Neuron (in vitro differentiated cells): ENCODE measurements at regions not wholly inside any gene's neighbourhood (a gene's known extent, or its start where the extent isn't known, plus 50 kb on each side); places are given as distances from the start of the nearest gene placed in this dataset.
"Not testable (repeated sequence)": the region's sequence is repeated elsewhere in the genome, so short reads cannot be mapped to it uniquely, and the experiment has no call there.

Source experiments
- H2AFZ ChIP-seq: one replicate; pipeline ENCODE4 v1.6.1; 2013; ENCODE audit warnings: low read depth, mild to moderate bottlenecking, inconsistent platforms, low read length, moderate library complexity
- H3K27me3 ChIP-seq: one replicate; pipeline ENCODE4 v1.6.1; 2013; ENCODE audit warnings: low read length; ENCODE audit not compliant: insufficient read depth
- H3K36me3 ChIP-seq: one replicate; pipeline ENCODE4 v1.6.1; 2013; ENCODE audit warnings: low read length; ENCODE audit not compliant: insufficient read depth
- H3K4me1 ChIP-seq: one replicate; pipeline ENCODE4 v1.6.1; 2013; ENCODE audit warnings: low read length; ENCODE audit not compliant: insufficient read depth
- H3K4me3 ChIP-seq: 2 replicates; pipeline ENCODE4 v1.5.1; 2013; ENCODE audit warnings: mild to moderate bottlenecking, low read length, moderate library complexity
- H3K9me3 ChIP-seq: one replicate; pipeline ENCODE4 v1.6.1; 2013; ENCODE audit warnings: low read length

- H2AFZ ChIP-seq, result no peak overlapping the region
- no peak overlapping the region for H3K4me3 ChIP-seq
- no peaks in the 10 kb centered on the region for H3K4me1 ChIP-seq
- H3K36me3 ChIP-seq, result no peaks in the 10 kb centered on the region
- H3K9me3 ChIP-seq, result no peaks in the 10 kb centered on the region
- H3K27me3 ChIP-seq, result no peaks in the 10 kb centered on the region
Measured at GRCh38 chr3:30539772-30540171, 66.6 kb upstream of the TGFBR2 start.

GRCh38 chr3:30541156-30541555 is 65.2 kb upstream of the TGFBR2 start:
- not testable (repeated sequence) for H3K36me3 ChIP-seq, H3K4me3 ChIP-seq, H2AFZ ChIP-seq

GRCh38 chr3:30542897-30543296 is 63.5 kb upstream of the TGFBR2 start:
- Histone ChIP-seq H3K36me3 (no peaks in the 10 kb centered on the region), H3K4me3 (no peak overlapping the region), H3K27me3 (no peaks in the 10 kb centered on the region), H2AFZ (no peak overlapping the region), H3K9me3 (no peaks in the 10 kb centered on the region), H3K4me1 (no peaks in the 10 kb centered on the region)

More at GRCh38 chr3:30541156-30541555, 65.2 kb upstream of the TGFBR2 start:
- not testable (repeated sequence) for H3K4me1 ChIP-seq, H3K9me3 ChIP-seq, H3K27me3 ChIP-seq

- H3K27me3 ChIP-seq, result no peaks in the 10 kb centered on the region
- H3K4me1 ChIP-seq, result peaks cover 11% of the 10 kb centered on the region
- H3K4me3 ChIP-seq, result no peak overlapping the region
- H3K36me3 ChIP-seq, result no peaks in the 10 kb centered on the region
- no peaks in the 10 kb centered on the region for H3K9me3 ChIP-seq
- no peak overlapping the region for H2AFZ ChIP-seq
Measured at GRCh38 chr3:30544812-30545211, 61.6 kb upstream of the TGFBR2 start.

GRCh38 chr3:30546934-30547333 is 59.5 kb upstream of the TGFBR2 start:
- H3K27me3 ChIP-seq, result no peaks in the 10 kb centered on the region
- H3K4me1 ChIP-seq, result peaks cover 19% of the 10 kb centered on the region
- H3K36me3 ChIP-seq, result no peaks in the 10 kb centered on the region
- no peak overlapping the region for H3K4me3 ChIP-seq
- H3K9me3 ChIP-seq, result no peaks in the 10 kb centered on the region
- H2AFZ ChIP-seq, result no peak overlapping the region

- Histone ChIP-seq H3K36me3 (no peaks in the 10 kb centered on the region), H3K4me1 (peaks cover 19% of the 10 kb centered on the region), H3K4me3 (no peak overlapping the region), H2AFZ (no peak overlapping the region), H3K27me3 (no peaks in the 10 kb centered on the region), H3K9me3 (no peaks in the 10 kb centered on the region)
Measured at GRCh38 chr3:30547716-30548115, 58.7 kb upstream of the TGFBR2 start.

- Histone ChIP-seq H3K4me1 (peaks cover 19% of the 10 kb centered on the region), H3K4me3 (no peak overlapping the region), H3K27me3 (no peaks in the 10 kb centered on the region), H3K36me3 (no peaks in the 10 kb centered on the region), H3K9me3 (no peaks in the 10 kb centered on the region), H2AFZ (no peak overlapping the region)
Measured at GRCh38 chr3:30548600-30548999, 57.8 kb upstream of the TGFBR2 start.

- no peak overlapping the region for H3K4me3 ChIP-seq
- no peaks in the 10 kb centered on the region for H3K36me3 ChIP-seq
- peaks cover 19% of the 10 kb centered on the region for H3K4me1 ChIP-seq
- H3K9me3 ChIP-seq, result no peaks in the 10 kb centered on the region
- no peak overlapping the region for H2AFZ ChIP-seq
- H3K27me3 ChIP-seq, result no peaks in the 10 kb centered on the region
Measured at GRCh38 chr3:30549600-30549999, 56.8 kb upstream of the TGFBR2 start.

GRCh38 chr3:30550246-30550645 is 56.2 kb upstream of the TGFBR2 start:
- no peak overlapping the region for H2AFZ ChIP-seq
- no peak overlapping the region for H3K4me3 ChIP-seq
- H3K4me1 ChIP-seq, result peaks cover 19% of the 10 kb centered on the region
- H3K36me3 ChIP-seq, result no peaks in the 10 kb centered on the region
- no peaks in the 10 kb centered on the region for H3K27me3 ChIP-seq
- H3K9me3 ChIP-seq, result no peaks in the 10 kb centered on the region

- no peak overlapping the region for H2AFZ ChIP-seq
- H3K4me3 ChIP-seq, result no peak overlapping the region
- no peaks in the 10 kb centered on the region for H3K9me3 ChIP-seq
- H3K36me3 ChIP-seq, result no peaks in the 10 kb centered on the region
- H3K27me3 ChIP-seq, result no peaks in the 10 kb centered on the region
- H3K4me1 ChIP-seq, result peaks cover 19% of the 10 kb centered on the region
Measured at GRCh38 chr3:30551266-30551665, 55.1 kb upstream of the TGFBR2 start.

- H3K4me3 ChIP-seq, result no peak overlapping the region
- H3K27me3 ChIP-seq, result no peaks in the 10 kb centered on the region
- H3K36me3 ChIP-seq, result no peaks in the 10 kb centered on the region
- peaks cover 19% of the 10 kb centered on the region for H3K4me1 ChIP-seq
- H3K9me3 ChIP-seq, result no peaks in the 10 kb centered on the region
- H2AFZ ChIP-seq, result no peak overlapping the region
Measured at GRCh38 chr3:30551927-30552326, 54.5 kb upstream of the TGFBR2 start.

GRCh38 chr3:30553641-30554316 is 52.6 kb upstream of the TGFBR2 start:
- Histone ChIP-seq H3K27me3 (no peaks in the 10 kb centered on the region), H3K36me3 (no peaks in the 10 kb centered on the region), H3K4me3 (no peak overlapping the region), H2AFZ (no peak overlapping the region), H3K4me1 (peaks cover 18% of the 10 kb centered on the region), H3K9me3 (no peaks in the 10 kb centered on the region)

- no peak overlapping the region for H3K4me3 ChIP-seq
- H3K9me3 ChIP-seq, result no peaks in the 10 kb centered on the region
- H3K27me3 ChIP-seq, result no peaks in the 10 kb centered on the region
- peaks cover 13% of the 10 kb centered on the region for H3K4me1 ChIP-seq
- no peaks in the 10 kb centered on the region for H3K36me3 ChIP-seq
- no peak overlapping the region for H2AFZ ChIP-seq
Measured at GRCh38 chr3:30554317-30554690, 52.1 kb upstream of the TGFBR2 start.

GRCh38 chr3:30555968-30556367 is 50.4 kb upstream of the TGFBR2 start:
- no peak overlapping the region for H2AFZ ChIP-seq
- no peaks in the 10 kb centered on the region for H3K27me3 ChIP-seq
- no peaks in the 10 kb centered on the region for H3K4me1 ChIP-seq
- no peaks in the 10 kb centered on the region for H3K9me3 ChIP-seq
- H3K36me3 ChIP-seq, result no peaks in the 10 kb centered on the region
- no peak overlapping the region for H3K4me3 ChIP-seq
